ENCODE measurements at regions not wholly inside any gene's neighbourhood (a gene's known extent, or its start where the extent isn't known, plus 50 kb on each side); places are given as distances from the start of the nearest gene placed in this dataset.

DNA sequence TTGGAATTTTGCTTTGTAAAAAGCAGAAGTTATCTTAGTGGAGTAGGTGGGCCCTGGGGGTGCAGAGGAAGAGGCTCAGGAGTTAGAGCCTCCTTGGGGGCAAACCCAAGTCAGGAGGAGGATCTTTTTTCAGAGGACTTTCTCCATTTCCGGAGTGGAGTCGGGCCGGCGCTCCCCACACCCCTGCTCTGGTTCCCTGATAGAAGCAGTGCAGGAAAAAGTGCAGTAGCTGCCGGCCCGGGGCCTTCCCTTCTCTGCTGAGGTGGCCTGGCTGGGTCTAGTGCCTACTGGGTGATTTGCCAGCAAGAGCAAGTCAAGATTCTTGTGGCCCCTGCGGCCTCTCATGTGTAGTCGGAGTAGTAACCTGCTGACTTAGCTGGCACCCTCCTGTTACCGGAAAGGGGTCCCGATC is 124.2 kb upstream of the HS6ST1 start:
- POLR2A ChIA-PET (ENCODE audit: low non-redundant PET), result no interaction called here
- intact Hi-C loops (cut with micrococcal nuclease; ENCODE audit: unreplicated experiment), result no loop called here
- H3K4me1 ChIP-seq (ENCODE audit: insufficient read depth, low read length, poor library complexity, severe bottlenecking), result no peaks in the 10 kb centered on the region

DNA sequence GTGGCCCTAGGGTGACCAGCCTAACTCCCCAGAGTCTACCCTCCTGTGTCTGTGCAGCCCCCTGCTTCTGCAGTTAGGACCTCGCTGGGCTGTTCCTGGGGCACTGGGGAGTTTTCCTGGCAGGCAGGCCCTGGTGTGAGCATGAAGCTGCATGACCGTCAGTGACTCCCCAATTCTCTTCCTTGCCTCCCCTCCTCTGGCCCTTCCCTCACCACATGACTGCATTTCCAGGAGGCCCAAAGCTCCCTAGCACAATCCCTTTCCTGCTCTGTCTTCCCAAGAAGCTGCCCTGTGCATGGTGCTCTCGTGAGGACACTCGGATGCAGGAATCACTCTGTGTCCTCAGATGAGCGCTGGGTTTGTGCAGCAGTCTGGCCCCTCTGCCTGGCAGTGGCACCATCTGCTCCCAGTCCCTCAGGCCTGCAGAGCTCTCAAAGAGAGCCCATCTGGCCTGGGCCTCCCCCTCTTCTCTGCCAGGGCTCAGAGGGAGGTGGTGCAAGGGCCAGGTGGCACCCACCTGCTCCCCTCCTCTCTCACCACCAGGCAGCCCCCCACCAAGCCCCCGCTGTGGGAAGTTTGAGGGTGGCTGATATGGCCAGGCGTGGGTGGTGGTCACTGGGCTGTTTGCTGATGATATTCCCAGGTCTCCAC is 125.6 kb upstream of the HS6ST1 start:
- H3K9me3 ChIP-seq (ENCODE audit: low read depth, low read length, poor library complexity, severe bottlenecking), result no peaks in the 10 kb centered on the region
- POLR2A ChIA-PET (ENCODE audit: low non-redundant PET), result no interaction called here
- no peaks in the 10 kb centered on the region for H3K4me1 ChIP-seq (ENCODE audit: insufficient read depth, low read length, poor library complexity, severe bottlenecking)
- DNase-seq (ENCODE audit: low spot score), result no peak
- H3K4me3 ChIP-seq (ENCODE audit: low read depth, low read length, poor library complexity, severe bottlenecking), result no peak overlapping the region
- TF ChIP-seq, protein P1, sequence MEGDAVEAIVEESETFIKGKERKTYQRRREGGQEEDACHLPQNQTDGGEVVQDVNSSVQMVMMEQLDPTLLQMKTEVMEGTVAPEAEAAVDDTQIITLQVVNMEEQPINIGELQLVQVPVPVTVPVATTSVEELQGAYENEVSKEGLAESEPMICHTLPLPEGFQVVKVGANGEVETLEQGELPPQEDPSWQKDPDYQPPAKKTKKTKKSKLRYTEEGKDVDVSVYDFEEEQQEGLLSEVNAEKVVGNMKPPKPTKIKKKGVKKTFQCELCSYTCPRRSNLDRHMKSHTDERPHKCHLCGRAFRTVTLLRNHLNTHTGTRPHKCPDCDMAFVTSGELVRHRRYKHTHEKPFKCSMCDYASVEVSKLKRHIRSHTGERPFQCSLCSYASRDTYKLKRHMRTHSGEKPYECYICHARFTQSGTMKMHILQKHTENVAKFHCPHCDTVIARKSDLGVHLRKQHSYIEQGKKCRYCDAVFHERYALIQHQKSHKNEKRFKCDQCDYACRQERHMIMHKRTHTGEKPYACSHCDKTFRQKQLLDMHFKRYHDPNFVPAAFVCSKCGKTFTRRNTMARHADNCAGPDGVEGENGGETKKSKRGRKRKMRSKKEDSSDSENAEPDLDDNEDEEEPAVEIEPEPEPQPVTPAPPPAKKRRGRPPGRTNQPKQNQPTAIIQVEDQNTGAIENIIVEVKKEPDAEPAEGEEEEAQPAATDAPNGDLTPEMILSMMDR (conservative IDR thresholded peaks at IDR 0.05; ENCODE audit: low read depth, low read length), result no peak
- no peak for TF ChIP-seq EZH2 (IDR thresholded peaks at IDR 0.05; ENCODE audit: borderline replicate concordance, low read depth, low read length, poor library complexity, severe bottlenecking)
- no peaks in the 10 kb centered on the region for H3K27me3 ChIP-seq (replicated peaks; ENCODE audit: insufficient read depth, low read depth, low read length, poor library complexity)
- no peak overlapping the region for H3K27ac ChIP-seq (ENCODE audit: low read depth, low read length, poor library complexity, severe bottlenecking)
- intact Hi-C loops (cut with micrococcal nuclease; ENCODE audit: unreplicated experiment), result no loop called here
- H3K36me3 ChIP-seq (ENCODE audit: insufficient read depth, low read length, poor library complexity, severe bottlenecking), result no peaks in the 10 kb centered on the region
- CTCF ChIA-PET, result no interaction called here
- BruUV-seq (replicated peaks), result no TSS peak

More for the DNA sequence above, 124.2 kb upstream of the HS6ST1 start:
- no TSS peak for BruUV-seq (replicated peaks)
- no peak for TF ChIP-seq EZH2 (IDR thresholded peaks at IDR 0.05; ENCODE audit: borderline replicate concordance, low read depth, low read length, poor library complexity, severe bottlenecking)
- TF ChIP-seq, protein P1 (conservative IDR thresholded peaks at IDR 0.05; ENCODE audit: low read depth, low read length), result no peak
- CTCF ChIA-PET, result no interaction called here
- DNase-seq (ENCODE audit: low spot score), result no peak
- H3K9me3 ChIP-seq (ENCODE audit: low read depth, low read length, poor library complexity, severe bottlenecking), result no peaks in the 10 kb centered on the region
- no peaks in the 10 kb centered on the region for H3K27me3 ChIP-seq (replicated peaks; ENCODE audit: insufficient read depth, low read depth, low read length, poor library complexity)
- no peak overlapping the region for H3K27ac ChIP-seq (ENCODE audit: low read depth, low read length, poor library complexity, severe bottlenecking)
- no peak overlapping the region for H3K4me3 ChIP-seq (ENCODE audit: low read depth, low read length, poor library complexity, severe bottlenecking)
- no peaks in the 10 kb centered on the region for H3K36me3 ChIP-seq (ENCODE audit: insufficient read depth, low read length, poor library complexity, severe bottlenecking)

DNA sequence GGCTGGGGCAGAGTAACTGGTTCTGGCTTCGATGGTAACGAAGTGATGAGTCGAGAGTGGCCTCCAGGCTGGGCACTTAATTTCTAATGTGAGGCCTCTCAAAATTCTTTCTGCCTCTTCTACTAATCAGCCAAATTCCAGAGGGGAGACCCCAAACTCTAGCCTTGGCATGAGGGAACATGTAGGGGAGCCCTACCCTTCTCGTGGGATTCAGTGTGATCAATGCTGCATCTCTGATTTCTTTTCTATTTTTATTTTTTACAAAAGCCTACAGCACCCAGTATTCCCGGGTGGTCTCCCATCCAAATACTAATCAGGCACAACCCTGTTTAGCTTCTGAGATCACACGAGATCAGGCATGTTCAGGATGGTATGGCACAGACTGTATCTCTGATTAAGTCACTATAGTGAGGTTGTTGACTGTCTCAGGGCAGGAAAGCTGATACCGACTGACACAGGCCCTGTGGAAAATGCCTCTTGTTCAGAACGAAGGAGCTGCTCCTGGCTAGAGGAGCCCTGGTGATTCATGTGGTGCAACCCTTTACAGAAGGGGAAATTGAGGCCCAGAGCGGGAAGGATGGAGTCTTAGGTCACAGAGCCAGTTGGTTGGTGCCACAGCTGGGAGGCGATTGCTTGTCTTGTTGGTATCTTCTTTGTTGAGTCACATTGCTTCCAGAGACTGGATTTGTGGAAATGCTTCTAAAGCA is 126.3 kb upstream of the HS6ST1 start:
- Histone ChIP-seq H3K27me3 (replicated peaks; ENCODE audit: insufficient read depth, low read depth, low read length, poor library complexity) (no peaks in the 10 kb centered on the region), H3K4me1 (ENCODE audit: insufficient read depth, low read length, poor library complexity, severe bottlenecking) (peaks cover 5% of the 10 kb centered on the region), H3K4me3 (ENCODE audit: low read depth, low read length, poor library complexity, severe bottlenecking) (no peak overlapping the region), H3K9me3 (ENCODE audit: low read depth, low read length, poor library complexity, severe bottlenecking) (no peaks in the 10 kb centered on the region), H3K36me3 (ENCODE audit: insufficient read depth, low read length, poor library complexity, severe bottlenecking) (no peaks in the 10 kb centered on the region), H3K27ac (ENCODE audit: low read depth, low read length, poor library complexity, severe bottlenecking) (no peak overlapping the region)
- POLR2A ChIA-PET (ENCODE audit: low non-redundant PET), result no interaction called here
- BruUV-seq (replicated peaks), result no TSS peak
- TF ChIP-seq, protein P1 (conservative IDR thresholded peaks at IDR 0.05; ENCODE audit: low read depth, low read length), result no peak
- TF ChIP-seq EZH2 (IDR thresholded peaks at IDR 0.05; ENCODE audit: borderline replicate concordance, low read depth, low read length, poor library complexity, severe bottlenecking), result no peak
- CTCF ChIA-PET, result no interaction called here
- intact Hi-C loops (cut with micrococcal nuclease; ENCODE audit: unreplicated experiment), result no loop called here
- DNase-seq (ENCODE audit: low spot score), result no peak

Data from A673 (cell line).